CD4-positive, alpha-beta T cell treated with Interleukin-4 for 1 hour (primary cell): ENCODE measurements at regions not wholly inside any gene's neighbourhood (a gene's known extent, or its start where the extent isn't known, plus 50 kb on each side); places are given as distances from the start of the nearest gene placed in this dataset.

Source experiments
- DNase-seq, 2 donors: peaks; one replicate each; pipeline ENCODE4 v3.0.0-alpha.2; 2020 to 2022

DNA sequence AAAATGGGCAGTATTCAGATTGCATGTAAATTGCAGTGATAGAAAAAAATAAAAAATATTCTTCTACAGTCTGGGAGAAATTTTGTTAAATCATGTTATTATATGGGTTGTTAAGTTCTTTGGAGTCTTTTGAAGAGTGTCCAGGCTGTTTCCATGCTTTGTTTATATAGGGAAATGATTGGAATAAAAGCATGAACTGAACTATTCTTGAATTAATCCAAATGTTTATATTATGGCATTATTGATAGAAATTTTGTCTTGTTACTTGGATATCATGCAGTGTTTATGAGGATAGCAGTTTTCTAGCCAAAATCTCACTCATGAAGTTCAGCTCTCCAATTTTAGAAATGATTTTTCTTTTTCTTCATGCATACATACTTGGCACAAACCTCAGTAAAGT lies 108.2 kb upstream of the NAV3 start:
- DNase-seq, result no peak

DNA sequence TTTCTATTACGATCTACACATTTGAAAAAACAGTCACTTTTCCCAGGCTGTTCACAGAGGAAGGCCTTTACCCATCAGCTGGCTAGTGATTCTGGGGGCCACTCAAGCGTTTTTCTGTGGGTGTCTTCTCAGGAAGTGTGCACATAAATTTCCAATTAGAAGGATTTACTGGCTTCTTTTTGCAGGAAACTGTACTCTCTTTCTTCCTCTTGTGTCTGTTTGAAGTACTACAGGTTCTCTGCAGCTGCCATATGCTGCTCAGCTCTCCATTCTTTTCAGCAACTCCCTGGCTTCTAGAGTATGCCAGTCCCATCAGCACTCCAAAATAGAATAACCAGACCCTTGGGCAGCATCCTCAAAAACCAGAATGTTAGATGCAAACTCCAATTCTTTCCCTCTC lies 110.4 kb upstream of the NAV3 start:
- DNase-seq, result no peak

DNA sequence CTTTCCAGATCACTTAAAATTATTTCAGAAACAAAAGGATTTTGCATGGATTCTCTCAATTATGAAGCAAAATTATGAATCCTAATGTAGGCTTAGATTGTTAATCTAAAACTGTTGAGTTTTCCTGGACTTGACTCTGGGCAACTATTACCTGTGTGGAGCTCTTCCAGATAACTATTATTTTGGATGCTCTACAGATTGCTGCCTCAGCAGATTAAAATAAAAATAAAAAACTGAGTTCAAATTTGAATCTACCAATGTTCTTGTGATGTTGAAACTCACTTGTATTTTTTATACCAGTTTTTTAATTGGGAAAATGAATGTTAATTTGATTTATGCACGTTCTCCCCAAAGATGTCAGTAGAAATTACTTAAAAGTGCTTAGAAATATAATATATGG lies 120.5 kb upstream of the NAV3 start:
- no peak for DNase-seq

- DNase-seq, result no peak
These were observed 133.6 kb upstream of the NAV3 start for GRCh38 chr12:77697126-77697525.

- no peak for DNase-seq
These were observed 134.5 kb upstream of the NAV3 start for GRCh38 chr12:77696183-77696582.

DNA sequence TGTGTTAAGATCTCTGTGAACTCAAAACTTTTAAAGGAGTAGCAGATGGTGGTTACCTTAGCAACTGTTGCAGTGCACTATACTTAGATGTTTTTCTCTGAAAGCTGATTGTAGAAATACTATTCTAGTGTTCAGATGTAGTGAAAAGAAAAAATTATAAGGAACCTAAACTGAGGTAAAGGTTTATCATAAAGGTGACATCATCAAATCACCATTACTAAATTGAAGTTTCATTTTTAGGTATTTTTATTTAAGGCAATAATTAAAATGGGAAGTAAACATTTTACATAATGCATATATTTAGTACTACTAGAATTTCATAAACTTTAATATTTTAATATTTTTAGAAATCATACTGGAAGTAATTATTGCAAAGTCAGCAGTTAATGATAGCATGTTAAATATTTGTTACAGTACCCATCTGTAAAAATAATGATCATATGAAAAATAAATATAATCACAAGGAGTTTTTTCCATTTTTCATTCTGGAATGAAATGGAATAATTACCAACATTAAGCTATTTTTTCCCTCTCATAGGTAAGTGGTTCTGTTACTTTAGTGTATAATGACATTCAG lies 141.1 kb upstream of the NAV3 start:
- DNase-seq, result no peak

DNA sequence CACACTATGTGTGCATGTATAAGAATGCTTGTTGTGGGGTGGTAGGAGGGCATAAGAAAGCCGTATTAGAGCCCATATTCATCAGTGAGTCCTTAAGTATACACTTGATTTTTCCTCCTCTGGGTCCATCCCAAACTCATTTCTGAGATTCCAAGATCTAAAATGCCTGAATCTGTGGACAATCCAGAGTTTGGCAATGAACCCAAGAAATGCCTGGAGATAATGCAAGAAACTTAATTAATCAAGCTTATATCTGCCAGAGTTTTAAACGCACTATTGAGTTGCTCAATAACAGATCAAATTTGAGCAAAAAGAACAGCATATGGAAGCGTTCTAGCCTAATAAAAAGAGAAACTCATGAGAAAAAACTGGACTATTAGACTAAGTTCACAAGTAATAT lies 143.4 kb upstream of the NAV3 start:
- no peak for DNase-seq

- no peak for DNase-seq
These were observed 143.9 kb upstream of the NAV3 start for GRCh38 chr12:77686760-77687159.

- no peak for DNase-seq
These were observed 144.8 kb upstream of the NAV3 start for GRCh38 chr12:77685901-77686300.

- DNase-seq, result no peak
These were observed 145.6 kb upstream of the NAV3 start for GRCh38 chr12:77685112-77685511.

DNA sequence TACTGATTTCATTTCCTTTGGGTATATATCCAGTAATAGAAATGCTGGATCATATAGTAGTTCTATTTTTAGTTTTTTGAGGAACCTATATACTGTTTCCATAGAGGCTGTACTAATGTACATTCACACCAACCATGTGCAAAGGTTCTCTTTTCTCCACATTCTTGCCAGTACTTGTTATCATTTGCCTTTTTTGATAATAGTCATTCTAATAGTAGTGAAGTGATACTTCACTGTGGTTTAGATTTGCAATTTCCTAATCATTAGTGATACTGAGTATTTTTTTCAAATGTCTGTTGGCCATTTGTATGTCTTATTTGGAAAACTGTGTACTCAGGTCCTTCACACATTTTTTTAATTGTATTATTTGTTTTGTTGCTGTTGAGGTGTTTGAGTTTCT lies 148.2 kb upstream of the NAV3 start:
- no peak for DNase-seq

GRCh38 chr12:77681726-77682125 lies 149.0 kb upstream of the NAV3 start:
- DNase-seq, result no peak

DNA sequence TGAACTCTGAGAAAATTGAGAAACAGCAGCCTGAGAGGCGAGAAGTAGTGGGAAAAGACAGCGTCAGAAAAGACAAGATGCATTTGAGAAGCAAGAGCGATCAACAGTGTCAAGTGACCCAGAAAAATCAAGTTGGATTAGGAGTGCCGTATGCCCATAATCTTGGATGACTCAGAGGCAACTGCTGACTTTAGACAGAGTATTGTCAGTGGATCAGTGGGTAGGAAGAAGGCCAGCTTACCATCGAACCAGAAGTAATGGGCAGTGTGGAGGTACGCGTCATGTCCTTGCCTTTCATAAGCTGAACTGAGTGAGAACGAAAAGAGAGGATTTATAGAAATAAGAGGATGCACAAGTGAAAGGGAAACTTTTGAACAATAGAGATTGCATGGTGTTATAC lies 151.0 kb upstream of the NAV3 start:
- DNase-seq, result no peak

DNA sequence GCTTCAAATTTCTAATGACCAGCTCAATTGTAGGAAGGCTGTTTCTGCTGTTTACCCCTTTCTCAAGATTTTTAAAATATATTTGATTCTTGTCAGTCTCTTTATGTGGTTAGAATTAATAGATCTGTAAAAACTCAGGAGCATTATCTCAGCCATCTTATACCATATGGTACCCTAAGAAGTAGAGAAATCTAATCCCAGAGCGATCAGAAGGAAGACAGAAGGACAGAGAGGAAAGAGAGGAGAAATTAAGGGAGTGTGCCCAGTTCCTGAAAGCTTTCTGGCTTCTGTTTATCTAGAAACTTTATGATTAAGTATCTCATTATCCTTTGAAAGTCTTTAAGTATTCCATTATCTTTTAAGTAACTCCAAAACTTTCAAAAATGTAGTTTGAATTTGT lies 152.1 kb upstream of the NAV3 start:
- DNase-seq, result no peak

- no peak for DNase-seq
These were observed 163.6 kb upstream of the NAV3 start for GRCh38 chr12:77667101-77667500.

- DNase-seq, result no peak
These were observed 182.0 kb upstream of the NAV3 start for GRCh38 chr12:77648716-77649115.

DNA sequence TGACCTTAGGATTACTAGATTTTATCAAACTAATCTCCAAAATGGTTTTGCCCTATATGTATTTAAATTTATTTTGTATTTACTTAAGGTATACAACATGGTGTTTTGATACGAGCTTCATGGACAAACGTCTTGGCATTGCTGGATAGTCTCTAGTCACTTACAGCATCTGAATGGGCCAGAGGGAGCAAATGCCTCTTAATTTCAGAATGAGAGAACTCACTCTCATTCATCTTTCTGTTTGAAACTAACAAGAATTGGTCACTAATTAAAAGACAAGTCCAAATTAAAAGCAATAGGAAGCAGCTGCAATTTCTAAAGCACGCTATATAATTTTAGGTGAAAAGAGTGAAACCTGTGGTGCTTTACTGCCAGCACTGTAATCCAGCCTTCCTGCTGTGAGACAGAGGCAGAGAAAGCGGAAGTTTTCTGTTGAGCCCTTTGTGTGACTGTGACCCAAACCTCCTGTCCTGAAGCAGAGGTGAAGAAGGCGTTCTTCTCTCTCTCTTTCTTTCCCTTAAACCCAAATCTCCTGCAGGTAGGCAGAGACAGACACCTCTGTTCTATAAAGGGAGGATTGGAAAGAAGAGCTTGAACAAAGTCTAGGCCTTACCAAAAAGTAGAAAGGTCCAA lies 184.6 kb upstream of the NAV3 start:
- no peak for DNase-seq

GRCh38 chr12:77644915-77645605 lies 185.6 kb upstream of the NAV3 start:
- DNase-seq, result no peak

DNA sequence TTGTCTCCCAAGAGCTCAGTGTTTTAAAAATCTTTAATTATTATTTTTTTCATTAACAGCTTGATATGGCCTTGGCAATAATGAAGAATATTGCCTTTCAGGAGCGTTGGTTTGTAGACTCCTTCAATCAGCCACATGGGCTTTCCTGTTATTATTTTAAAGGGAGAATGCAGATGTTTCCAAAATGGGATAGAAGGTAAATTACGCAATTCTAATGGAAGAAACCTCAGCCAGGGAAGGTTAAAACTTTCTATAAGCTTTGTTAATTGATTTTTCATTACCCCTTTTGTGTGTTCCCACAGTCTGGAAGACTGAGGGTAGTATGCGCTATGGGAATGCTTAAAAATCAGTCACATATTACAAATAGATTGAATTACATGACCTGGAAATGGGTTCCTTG lies 188.4 kb upstream of the NAV3 start:
- DNase-seq, result no peak

GRCh38 chr12:77640356-77640755 lies 190.3 kb upstream of the NAV3 start:
- no peak for DNase-seq

DNA sequence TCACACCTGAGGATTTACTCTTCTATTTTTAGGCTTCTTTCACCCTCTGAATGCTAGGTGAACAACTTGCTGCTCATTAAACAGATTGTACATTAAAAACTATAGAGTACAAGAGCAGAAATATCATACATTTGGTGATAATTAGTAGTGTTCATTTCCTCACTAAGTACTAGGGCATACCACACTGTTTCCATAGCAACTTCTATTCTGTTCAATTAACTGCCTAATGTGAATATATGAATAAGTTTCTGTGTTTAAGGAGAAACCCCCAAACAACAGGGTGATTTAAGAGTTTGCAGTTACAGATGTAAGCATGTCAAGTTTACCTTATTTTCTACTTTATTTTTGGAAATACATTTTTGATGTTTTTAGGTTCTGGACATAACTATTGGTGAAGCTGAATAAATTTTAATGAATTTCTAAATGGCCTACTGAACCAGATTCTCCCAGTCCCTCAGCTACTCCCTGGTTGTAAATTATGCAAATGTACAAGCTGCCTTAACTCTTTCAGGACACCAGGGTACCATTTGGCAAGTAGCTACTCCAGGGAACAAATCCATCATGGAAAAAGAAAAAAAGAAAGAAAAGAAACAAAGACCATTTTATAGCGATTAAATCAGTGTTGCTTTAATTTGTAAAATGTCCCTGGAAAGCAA lies 199.8 kb upstream of the NAV3 start:
- no peak for DNase-seq

DNA sequence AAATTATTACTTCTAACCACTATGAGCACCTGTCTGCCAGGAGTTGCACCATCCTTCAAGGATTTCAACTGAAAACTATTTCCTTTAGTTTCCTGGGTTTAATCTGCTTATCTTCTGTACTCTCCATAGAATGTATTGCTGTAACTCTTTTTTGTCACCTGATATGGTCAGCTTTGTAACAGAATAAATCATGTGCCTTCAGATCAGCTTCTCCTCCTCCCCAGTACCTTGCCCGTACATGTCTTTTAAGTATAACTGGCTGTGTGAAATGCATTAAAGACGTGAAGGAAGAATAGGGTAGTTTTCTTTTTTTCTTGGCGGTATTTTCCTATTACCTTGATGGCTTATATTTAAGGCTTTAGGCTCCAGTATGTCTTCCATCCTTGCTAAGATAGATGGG lies 200.3 kb upstream of the NAV3 start:
- no peak for DNase-seq

- DNase-seq, result no peak
These were observed 201.6 kb upstream of the NAV3 start for GRCh38 chr12:77629141-77629540.

GRCh38 chr12:77625441-77625840 lies 205.3 kb upstream of the NAV3 start:
- no peak for DNase-seq
